A673 (cell line): ENCODE measurements at regions not wholly inside any gene's neighbourhood (a gene's known extent, or its start where the extent isn't known, plus 50 kb on each side); places are given as distances from the start of the nearest gene placed in this dataset.

ENCODE experiments used
- BruUV-seq: library from RNA; stranded (reverse); fragments of 400-500 nt; replicated peaks from 2 replicates; lab custom pipeline; 2021; lab: Mats Ljungman, UMichigan
- CTCF ChIA-PET: fragments of 300-600 bp; sonication (Branson Sonifier 250); formaldehyde crosslinking; loops from one replicate; lab custom pipeline; 2022; ENCODE audit warnings: antibody characterized with exemption; lab: Charles Lee
- POLR2A ChIA-PET: fragments of 300-600 bp; sonication (Branson Sonifier 250); formaldehyde crosslinking; loops from one replicate; lab custom pipeline; 2022; ENCODE audit warnings: antibody characterized with exemption; ENCODE audit not compliant: low non-redundant PET; lab: Charles Lee
- DNase-seq: peaks from one replicate; pipeline ENCODE4 v3.0.0-alpha.2; 2015; ENCODE audit warnings: low spot score
- H3K27ac ChIP-seq: fragments of 200-600 bp; sonication (generic); 2 replicates; pipeline ENCODE4 v1.5.1; 2016; ENCODE audit warnings: mixed run types, low read depth, mild to moderate bottlenecking, mixed read lengths, antibody characterized with exemption, low read length; ENCODE audit not compliant: poor library complexity, severe bottlenecking
- H3K27me3 ChIP-seq: fragments of 200-600 bp; sonication (generic); replicated peaks from 2 replicates; pipeline ENCODE4 v1.6.1; 2017; ENCODE audit warnings: mixed run types, low read depth, mild to moderate bottlenecking, mixed read lengths, antibody characterized with exemption, low read length; ENCODE audit not compliant: insufficient read depth, poor library complexity
- H3K36me3 ChIP-seq: fragments of 200-600 bp; sonication (generic); 2 replicates; pipeline ENCODE4 v1.6.1; 2016; ENCODE audit warnings: mixed run types, mild to moderate bottlenecking, mixed read lengths, antibody characterized with exemption, low read length; ENCODE audit not compliant: insufficient read depth, poor library complexity, severe bottlenecking
- H3K4me1 ChIP-seq: fragments of 200-600 bp; sonication (generic); 2 replicates; pipeline ENCODE4 v1.6.1; 2017; ENCODE audit warnings: mixed run types, mild to moderate bottlenecking, mixed read lengths, antibody characterized with exemption, low read length; ENCODE audit not compliant: insufficient read depth, poor library complexity, severe bottlenecking
- H3K4me3 ChIP-seq: fragments of 200-600 bp; sonication (generic); 2 replicates; pipeline ENCODE4 v1.5.1; 2016; ENCODE audit warnings: low read depth, mixed run types, mild to moderate bottlenecking, mixed read lengths, low read length; ENCODE audit not compliant: poor library complexity, severe bottlenecking
- H3K9me3 ChIP-seq: fragments of 200-600 bp; sonication (generic); 2 replicates; pipeline ENCODE4 v1.6.1; 2016; ENCODE audit warnings: mixed run types, low read depth, mild to moderate bottlenecking, mixed read lengths, antibody characterized with exemption, low read length; ENCODE audit not compliant: poor library complexity, severe bottlenecking
- EZH2 ChIP-seq: fragments of 200-600 bp; sonication (generic); IDR thresholded peaks from 2 replicates; pipeline ENCODE4 v1.6.1; 2017; ENCODE audit warnings: borderline replicate concordance, low read depth, mild to moderate bottlenecking, mixed read lengths, antibody characterized with exemption, low read length; ENCODE audit not compliant: poor library complexity, severe bottlenecking
- intact Hi-C: fragments of 100-400 bp; cut with micrococcal nuclease; formaldehyde crosslinking; loops from one replicate; pipeline ENCODE4 v1.10.0; 2022; ENCODE audit not compliant: unreplicated experiment
- TF ChIP-seq, protein P1 (sequence below): fragments of 300-800, 200-600 bp; sonication (generic); conservative IDR thresholded peaks from 2 replicates; pipeline ENCODE4 v1.5.1; 2017; ENCODE audit warnings: low read depth, mild to moderate bottlenecking, antibody characterized with exemption, low read length, moderate library complexity, mixed read lengths

DNA sequence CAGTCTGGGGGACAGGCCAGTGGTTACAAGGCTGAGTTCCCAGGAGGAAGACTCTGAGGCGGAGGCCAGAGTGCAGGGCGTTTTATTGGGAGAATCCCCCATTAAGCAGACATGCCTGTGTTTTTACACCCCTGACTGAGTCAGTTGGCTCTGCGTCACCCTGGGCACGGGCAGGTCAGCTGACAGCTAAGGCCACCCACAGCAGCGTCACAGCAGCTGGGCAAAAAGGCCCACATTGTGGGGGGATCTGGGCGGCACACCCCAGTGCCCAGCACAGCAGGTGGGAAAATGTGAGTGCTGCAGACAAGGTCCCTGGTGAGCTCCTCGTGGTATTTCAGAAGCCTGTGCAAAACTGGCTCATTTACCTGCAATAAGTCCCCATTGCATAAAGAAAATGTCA is 184.7 kb downstream of the AACS start:
- peaks cover 6% of the 10 kb centered on the region for H3K4me1 ChIP-seq

DNA sequence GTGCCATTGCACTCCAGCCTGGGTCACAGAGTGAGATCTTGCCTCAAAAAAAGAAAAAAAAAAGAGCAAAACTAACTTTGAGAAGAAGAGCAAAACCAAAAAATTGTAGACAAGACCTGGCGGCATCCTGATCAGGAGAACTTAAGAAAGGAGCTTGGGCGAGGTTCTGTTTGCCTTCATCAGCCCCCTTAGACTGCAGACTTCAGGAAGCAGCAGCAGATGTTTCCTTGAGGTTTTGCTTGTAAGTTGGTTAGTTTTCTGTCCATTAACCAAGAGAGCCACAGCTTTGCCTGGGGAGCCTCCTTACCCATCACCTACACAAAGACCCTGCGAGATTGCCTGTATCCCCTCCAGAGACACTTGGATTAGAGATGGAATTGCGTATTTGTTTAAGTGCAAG is 189.0 kb downstream of the AACS start:
- ChIA-PET CTCF (no interaction called here), POLR2A (no interaction called here)
- Histone ChIP-seq H3K27ac (no peak overlapping the region), H3K36me3 (no peaks in the 10 kb centered on the region), H3K4me3 (no peak overlapping the region), H3K9me3 (no peaks in the 10 kb centered on the region), H3K27me3 (no peaks in the 10 kb centered on the region), H3K4me1 (peaks cover 7% of the 10 kb centered on the region)
- intact Hi-C loops: no loop called here
- no peak for DNase-seq
- TF ChIP-seq, protein P1, sequence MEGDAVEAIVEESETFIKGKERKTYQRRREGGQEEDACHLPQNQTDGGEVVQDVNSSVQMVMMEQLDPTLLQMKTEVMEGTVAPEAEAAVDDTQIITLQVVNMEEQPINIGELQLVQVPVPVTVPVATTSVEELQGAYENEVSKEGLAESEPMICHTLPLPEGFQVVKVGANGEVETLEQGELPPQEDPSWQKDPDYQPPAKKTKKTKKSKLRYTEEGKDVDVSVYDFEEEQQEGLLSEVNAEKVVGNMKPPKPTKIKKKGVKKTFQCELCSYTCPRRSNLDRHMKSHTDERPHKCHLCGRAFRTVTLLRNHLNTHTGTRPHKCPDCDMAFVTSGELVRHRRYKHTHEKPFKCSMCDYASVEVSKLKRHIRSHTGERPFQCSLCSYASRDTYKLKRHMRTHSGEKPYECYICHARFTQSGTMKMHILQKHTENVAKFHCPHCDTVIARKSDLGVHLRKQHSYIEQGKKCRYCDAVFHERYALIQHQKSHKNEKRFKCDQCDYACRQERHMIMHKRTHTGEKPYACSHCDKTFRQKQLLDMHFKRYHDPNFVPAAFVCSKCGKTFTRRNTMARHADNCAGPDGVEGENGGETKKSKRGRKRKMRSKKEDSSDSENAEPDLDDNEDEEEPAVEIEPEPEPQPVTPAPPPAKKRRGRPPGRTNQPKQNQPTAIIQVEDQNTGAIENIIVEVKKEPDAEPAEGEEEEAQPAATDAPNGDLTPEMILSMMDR: no peak
- no peak for TF ChIP-seq EZH2
- no TSS peak for BruUV-seq

More for the DNA sequence above, 184.7 kb downstream of the AACS start:
- BruUV-seq: no TSS peak
- no peak for DNase-seq
- peaks cover 4% of the 10 kb centered on the region for H3K27me3 ChIP-seq
- no peaks in the 10 kb centered on the region for H3K36me3 ChIP-seq
- CTCF ChIA-PET: no interaction called here
- no peak overlapping the region for H3K27ac ChIP-seq
- H3K4me3 ChIP-seq: no peak overlapping the region
- no peaks in the 10 kb centered on the region for H3K9me3 ChIP-seq
- intact Hi-C loops: no loop called here
- no peak for TF ChIP-seq EZH2
- TF ChIP-seq, protein P1: no peak
- POLR2A ChIA-PET: no interaction called here

DNA sequence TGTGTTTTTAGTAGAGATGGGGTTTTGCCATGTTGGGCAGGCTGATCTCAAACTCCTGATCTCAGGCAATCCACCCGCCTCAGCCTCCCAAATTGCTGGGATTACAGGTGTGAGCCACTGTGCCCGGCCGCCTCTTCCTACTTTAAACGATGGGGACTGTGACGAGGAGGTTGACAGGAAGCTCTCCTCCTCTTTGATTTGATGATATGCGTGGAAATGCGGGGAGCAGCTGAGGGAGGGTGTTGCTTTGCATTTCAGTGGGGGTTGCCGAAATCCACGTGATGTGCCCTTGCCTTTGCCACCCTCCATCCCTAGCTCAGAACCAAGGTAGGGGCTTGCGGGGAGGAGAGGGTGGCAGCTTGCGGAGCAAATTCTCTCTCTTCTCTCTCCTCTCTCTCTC is 189.6 kb downstream of the AACS start:
- CTCF ChIA-PET: no interaction called here
- no peak for DNase-seq
- peaks cover 11% of the 10 kb centered on the region for H3K4me1 ChIP-seq
- POLR2A ChIA-PET: no interaction called here
- H3K36me3 ChIP-seq: no peaks in the 10 kb centered on the region
- TF ChIP-seq, protein P1: no peak
- no peak for TF ChIP-seq EZH2
- no peaks in the 10 kb centered on the region for H3K9me3 ChIP-seq
- intact Hi-C loops: no loop called here
- H3K27me3 ChIP-seq: no peaks in the 10 kb centered on the region
- H3K4me3 ChIP-seq: no peak overlapping the region
- no TSS peak for BruUV-seq
- no peak overlapping the region for H3K27ac ChIP-seq
